ENCODE measurements at regions not wholly inside any gene's neighbourhood (a gene's known extent, or its start where the extent isn't known, plus 50 kb on each side); places are given as distances from the start of the nearest gene placed in this dataset.

DNA sequence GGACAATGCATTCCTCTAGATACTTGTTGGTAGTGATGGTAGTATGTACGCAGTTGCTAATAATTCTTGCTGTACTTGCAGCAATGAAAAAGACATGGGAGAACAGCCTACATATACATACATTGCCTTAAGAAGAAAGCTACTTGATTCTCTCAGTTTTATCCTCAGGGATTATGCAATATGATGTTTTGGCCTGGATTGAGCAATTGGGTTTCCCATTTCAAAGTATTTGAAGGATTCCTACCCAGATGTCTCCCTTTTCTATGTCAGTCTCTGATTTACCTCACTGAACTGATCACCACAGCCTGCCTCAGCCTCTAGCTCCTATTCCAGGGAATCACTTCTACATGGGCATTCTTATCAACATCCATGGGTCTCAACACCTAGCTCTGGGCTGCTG lies 210.1 kb upstream of the CDH10 start (continued):
- TF ChIP-seq CBX5 (IDR thresholded peaks at IDR 0.05; ENCODE audit: low read depth, low read length) (no peak), SUZ12 (IDR thresholded peaks at IDR 0.05; ENCODE audit: low read length) (no peak), CTBP2 (IDR thresholded peaks at IDR 0.05; ENCODE audit: borderline replicate concordance, insufficient read depth, insufficient read length, low read length) (no peak), CHD2 (IDR thresholded peaks at IDR 0.05; ENCODE audit: low read length) (no peak), ZNF274 (IDR thresholded peaks at IDR 0.05; ENCODE audit: borderline replicate concordance, extremely low read depth, low read length) (no peak), POLR2A (IDR thresholded peaks at IDR 0.05; ENCODE audit: control extremely low read depth in 1 of 2, low read depth in 2 of 2, low read length in 2 of 2) (no peak)
- TF ChIP-seq, protein P1, sequence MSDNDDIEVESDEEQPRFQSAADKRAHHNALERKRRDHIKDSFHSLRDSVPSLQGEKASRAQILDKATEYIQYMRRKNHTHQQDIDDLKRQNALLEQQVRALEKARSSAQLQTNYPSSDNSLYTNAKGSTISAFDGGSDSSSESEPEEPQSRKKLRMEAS (IDR thresholded peaks at IDR 0.05), result no peak

All from H1 (cell line).